ENCODE measurements at regions not wholly inside any gene's neighbourhood (a gene's known extent, or its start where the extent isn't known, plus 50 kb on each side); places are given as distances from the start of the nearest gene placed in this dataset.

DNA sequence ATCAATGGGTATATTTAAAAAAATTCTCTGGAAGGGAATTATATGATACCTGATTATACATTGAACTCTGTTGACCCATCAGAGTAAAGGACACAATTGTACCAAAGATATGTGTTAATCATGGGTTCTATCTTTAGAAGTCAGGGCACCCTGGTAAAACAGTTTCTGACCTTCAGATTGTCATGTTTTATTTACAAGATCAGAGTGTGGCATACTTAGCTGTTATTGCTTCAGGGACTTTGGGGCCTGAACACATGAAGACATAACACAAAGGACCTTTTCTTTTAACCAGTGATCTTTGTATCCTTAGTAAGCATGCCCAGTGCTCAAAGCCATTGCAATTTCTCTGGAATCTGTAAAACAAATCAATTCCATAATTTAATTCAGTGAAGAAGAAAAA is 204.8 kb upstream of the RPS6KA3 start:
- Histone ChIP-seq H4K20me1 (ENCODE audit: insufficient read depth) (no peaks in the 10 kb centered on the region), H3K4me1 (ENCODE audit: control insufficient read depth in 1 of 2, insufficient read depth in 2 of 2, low read depth in 1 of 2, low read length in 1 of 2) (no peaks in the 10 kb centered on the region; a peak in 1 of 4 replicates), H3K4me2 (no peak overlapping the region), H3K4me3 (ENCODE audit: low read depth in 2 of 2, low read length in 1 of 2) (no peak overlapping the region), H3K27me3 (ENCODE audit: insufficient read depth) (no peaks in the 10 kb centered on the region), H3K9me2 (no peaks in the 10 kb centered on the region), H2AFZ (ENCODE audit: low read depth) (0 out of 2 replicates have a peak overlapping the region, but pooled peaks have one; percentile 19), H3K27ac (ENCODE audit: low read depth in 2 of 2, low read length in 1 of 2) (no peak overlapping the region), H3K9me3 (no peaks in the 10 kb centered on the region), H3K9ac (no peak overlapping the region), H3K36me3 (replicated peaks in 1 of 2; ENCODE audit: control insufficient read depth in 1 of 2, insufficient read depth in 2 of 2, low read length in 1 of 2) (no peaks in the 10 kb centered on the region), H3K79me2 (ENCODE audit: insufficient read depth) (no peaks in the 10 kb centered on the region), H3F3A (replicated peaks; ENCODE audit: insufficient read depth) (no peaks in the 10 kb centered on the region)
- TF ChIP-seq NFIC (IDR thresholded peaks at IDR 0.05; ENCODE audit: borderline replicate concordance) (no peak), SIN3A (IDR thresholded peaks at IDR 0.05; ENCODE audit: borderline replicate concordance, low read depth, low read length) (no peak), MEF2A (IDR thresholded peaks at IDR 0.05; ENCODE audit: borderline replicate concordance, low read depth) (no peak)
- DNase-seq = no peak
- ChIA-PET POLR2A (no interaction called here), CTCF (interaction anchor here (0.8 to 1.6 kb wide), 2 partner anchors 9 to 56 kb away, joined by 4 to 7 read pairs; no protein-coding TSS in a partner anchor)

DNA sequence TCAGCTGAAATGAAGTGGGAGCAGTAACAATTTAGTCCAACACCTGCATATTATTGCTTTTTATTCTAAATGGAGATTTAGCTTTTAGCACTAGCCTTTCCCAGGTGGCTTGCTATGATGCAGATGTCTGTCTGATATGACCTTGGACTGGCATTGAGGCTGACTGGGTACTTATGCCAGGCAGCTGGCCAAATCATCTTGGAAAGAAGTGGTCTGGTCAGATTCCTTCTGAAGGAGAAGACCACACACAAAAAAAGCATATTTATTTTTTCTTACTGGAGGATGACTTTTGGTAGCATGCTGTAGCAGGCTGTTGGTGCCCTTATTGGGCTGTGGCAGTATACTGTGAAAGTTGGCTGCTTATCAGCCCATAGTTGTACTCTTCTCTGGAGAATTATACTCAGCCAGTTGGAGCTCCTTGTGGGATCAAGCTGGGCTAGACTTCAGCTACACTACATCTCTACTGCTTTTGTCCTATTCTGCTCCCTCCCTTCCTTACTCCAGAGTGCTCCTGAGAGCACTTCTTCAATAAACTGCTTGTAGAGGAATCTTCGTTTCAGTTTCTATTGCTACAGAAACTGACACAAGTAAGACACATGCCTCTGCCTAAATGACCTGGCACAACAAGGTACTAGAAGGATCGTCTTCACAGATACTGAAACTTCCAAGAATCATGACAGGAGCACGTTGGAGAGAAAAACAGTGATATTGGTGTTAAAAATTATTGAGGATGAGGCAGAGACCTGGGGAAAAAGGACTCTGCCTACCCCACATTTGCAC is 196.8 kb upstream of the RPS6KA3 start:
- no peak overlapping the region for H2AFZ ChIP-seq (ENCODE audit: low read depth)
- H3K9me3 ChIP-seq = no peaks in the 10 kb centered on the region
- no peaks in the 10 kb centered on the region for H3K27me3 ChIP-seq (ENCODE audit: insufficient read depth)
- H3K79me2 ChIP-seq (ENCODE audit: insufficient read depth) = no peaks in the 10 kb centered on the region
- no peak for DNase-seq
- no peaks in the 10 kb centered on the region for H4K20me1 ChIP-seq (ENCODE audit: insufficient read depth)
- H3K4me2 ChIP-seq = no peak overlapping the region
- H3F3A ChIP-seq (replicated peaks; ENCODE audit: insufficient read depth) = no peaks in the 10 kb centered on the region
- no peak for TF ChIP-seq SMC3 (IDR thresholded peaks at IDR 0.05; ENCODE audit: low read depth, low read length)
- TF ChIP-seq GATA2 (CRISPR knock-in tag; IDR thresholded peaks at IDR 0.05) = no peak
- TF ChIP-seq FOSL2 (IDR thresholded peaks at IDR 0.05; ENCODE audit: borderline replicate concordance, low read depth) = no peak
- TF ChIP-seq, protein P1, sequence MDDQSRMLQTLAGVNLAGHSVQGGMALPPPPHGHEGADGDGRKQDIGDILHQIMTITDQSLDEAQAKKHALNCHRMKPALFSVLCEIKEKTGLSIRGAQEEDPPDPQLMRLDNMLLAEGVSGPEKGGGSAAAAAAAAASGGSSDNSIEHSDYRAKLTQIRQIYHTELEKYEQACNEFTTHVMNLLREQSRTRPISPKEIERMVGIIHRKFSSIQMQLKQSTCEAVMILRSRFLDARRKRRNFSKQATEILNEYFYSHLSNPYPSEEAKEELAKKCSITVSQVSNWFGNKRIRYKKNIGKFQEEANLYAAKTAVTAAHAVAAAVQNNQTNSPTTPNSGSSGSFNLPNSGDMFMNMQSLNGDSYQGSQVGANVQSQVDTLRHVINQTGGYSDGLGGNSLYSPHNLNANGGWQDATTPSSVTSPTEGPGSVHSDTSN (IDR thresholded peaks at IDR 0.05) = no peak
- TF ChIP-seq ELF1 (IDR thresholded peaks at IDR 0.05) = no peak
- no peak for TF ChIP-seq JUND (IDR thresholded peaks at IDR 0.05)
- 40% methylated on average over 3 of the region's 3 CpGs for WGBS (ENCODE audit: low lambda C conversion rate)
- H3K9me2 ChIP-seq = no peaks in the 10 kb centered on the region
- H3K27ac ChIP-seq (ENCODE audit: low read depth in 2 of 2, low read length in 1 of 2) = no peak overlapping the region
- H3K36me3 ChIP-seq (replicated peaks in 1 of 2; ENCODE audit: control insufficient read depth in 1 of 2, insufficient read depth in 2 of 2, low read length in 1 of 2) = no peaks in the 10 kb centered on the region
- no peak overlapping the region for H3K9ac ChIP-seq
- CTCF ChIA-PET = interaction anchor here (1.0 kb wide), 2 partner anchors 14 to 67 kb away, joined by 3 read pairs; no protein-coding TSS in a partner anchor
- no peak overlapping the region for H3K4me3 ChIP-seq (ENCODE audit: low read depth in 2 of 2, low read length in 1 of 2)
- no peaks in the 10 kb centered on the region; a peak in 1 of 4 replicates for H3K4me1 ChIP-seq (ENCODE audit: control insufficient read depth in 1 of 2, insufficient read depth in 2 of 2, low read depth in 1 of 2, low read length in 1 of 2)
- POLR2A ChIA-PET = no interaction called here

DNA sequence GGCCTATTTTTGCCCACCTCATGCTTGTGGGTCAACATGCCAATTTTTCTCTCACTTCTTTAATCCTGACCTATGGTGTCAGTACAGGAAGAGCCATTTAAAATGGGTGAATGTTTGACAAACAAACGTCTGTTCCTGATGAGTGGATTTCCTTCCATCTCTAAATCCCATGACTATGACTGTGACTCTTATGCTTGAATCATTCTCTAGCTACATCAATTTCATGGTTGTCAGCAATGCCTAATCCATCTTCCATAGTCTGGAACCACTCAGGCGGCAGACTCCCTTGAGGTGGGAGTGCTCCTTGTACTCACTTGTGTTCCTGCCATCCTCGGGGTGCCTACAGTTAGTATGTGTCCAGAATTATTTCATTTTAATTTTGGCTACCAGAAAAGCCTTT is 194.9 kb upstream of the RPS6KA3 start:
- Histone ChIP-seq H3K4me1 (ENCODE audit: control insufficient read depth in 1 of 2, insufficient read depth in 2 of 2, low read depth in 1 of 2, low read length in 1 of 2) (no peaks in the 10 kb centered on the region; a peak in 1 of 4 replicates), H3K79me2 (ENCODE audit: insufficient read depth) (no peaks in the 10 kb centered on the region), H3K4me3 (ENCODE audit: low read depth in 2 of 2, low read length in 1 of 2) (no peak overlapping the region), H3F3A (replicated peaks; ENCODE audit: insufficient read depth) (no peaks in the 10 kb centered on the region), H3K4me2 (no peak overlapping the region), H4K20me1 (ENCODE audit: insufficient read depth) (no peaks in the 10 kb centered on the region), H3K36me3 (replicated peaks in 1 of 2; ENCODE audit: control insufficient read depth in 1 of 2, insufficient read depth in 2 of 2, low read length in 1 of 2) (no peaks in the 10 kb centered on the region), H2AFZ (ENCODE audit: low read depth) (no peak overlapping the region), H3K27me3 (ENCODE audit: insufficient read depth) (no peaks in the 10 kb centered on the region), H3K27ac (ENCODE audit: low read depth in 2 of 2, low read length in 1 of 2) (no peak overlapping the region), H3K9me2 (no peaks in the 10 kb centered on the region), H3K9me3 (no peaks in the 10 kb centered on the region), H3K9ac (no peak overlapping the region)
- ChIA-PET CTCF (no interaction called here), POLR2A (no interaction called here)
- DNase-seq = no peak
- TF ChIP-seq GATA2 (CRISPR knock-in tag; IDR thresholded peaks at IDR 0.05) (no peak), FOXJ3 (CRISPR knock-in tag; IDR thresholded peaks at IDR 0.05) (no peak), FOSL2 (IDR thresholded peaks at IDR 0.05; ENCODE audit: borderline replicate concordance, low read depth) (no peak), ELF1 (IDR thresholded peaks at IDR 0.05) (no peak), SMC3 (IDR thresholded peaks at IDR 0.05; ENCODE audit: low read depth, low read length) (no peak), EP300 (IDR thresholded peaks at IDR 0.05; ENCODE audit: borderline replicate concordance in 1 of 2, low read depth in 1 of 2, low read length in 1 of 2) (no peak)
- TF ChIP-seq, protein P2, sequence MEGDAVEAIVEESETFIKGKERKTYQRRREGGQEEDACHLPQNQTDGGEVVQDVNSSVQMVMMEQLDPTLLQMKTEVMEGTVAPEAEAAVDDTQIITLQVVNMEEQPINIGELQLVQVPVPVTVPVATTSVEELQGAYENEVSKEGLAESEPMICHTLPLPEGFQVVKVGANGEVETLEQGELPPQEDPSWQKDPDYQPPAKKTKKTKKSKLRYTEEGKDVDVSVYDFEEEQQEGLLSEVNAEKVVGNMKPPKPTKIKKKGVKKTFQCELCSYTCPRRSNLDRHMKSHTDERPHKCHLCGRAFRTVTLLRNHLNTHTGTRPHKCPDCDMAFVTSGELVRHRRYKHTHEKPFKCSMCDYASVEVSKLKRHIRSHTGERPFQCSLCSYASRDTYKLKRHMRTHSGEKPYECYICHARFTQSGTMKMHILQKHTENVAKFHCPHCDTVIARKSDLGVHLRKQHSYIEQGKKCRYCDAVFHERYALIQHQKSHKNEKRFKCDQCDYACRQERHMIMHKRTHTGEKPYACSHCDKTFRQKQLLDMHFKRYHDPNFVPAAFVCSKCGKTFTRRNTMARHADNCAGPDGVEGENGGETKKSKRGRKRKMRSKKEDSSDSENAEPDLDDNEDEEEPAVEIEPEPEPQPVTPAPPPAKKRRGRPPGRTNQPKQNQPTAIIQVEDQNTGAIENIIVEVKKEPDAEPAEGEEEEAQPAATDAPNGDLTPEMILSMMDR (IDR thresholded peaks at IDR 0.05) = no peak
- TF ChIP-seq, protein P3, sequence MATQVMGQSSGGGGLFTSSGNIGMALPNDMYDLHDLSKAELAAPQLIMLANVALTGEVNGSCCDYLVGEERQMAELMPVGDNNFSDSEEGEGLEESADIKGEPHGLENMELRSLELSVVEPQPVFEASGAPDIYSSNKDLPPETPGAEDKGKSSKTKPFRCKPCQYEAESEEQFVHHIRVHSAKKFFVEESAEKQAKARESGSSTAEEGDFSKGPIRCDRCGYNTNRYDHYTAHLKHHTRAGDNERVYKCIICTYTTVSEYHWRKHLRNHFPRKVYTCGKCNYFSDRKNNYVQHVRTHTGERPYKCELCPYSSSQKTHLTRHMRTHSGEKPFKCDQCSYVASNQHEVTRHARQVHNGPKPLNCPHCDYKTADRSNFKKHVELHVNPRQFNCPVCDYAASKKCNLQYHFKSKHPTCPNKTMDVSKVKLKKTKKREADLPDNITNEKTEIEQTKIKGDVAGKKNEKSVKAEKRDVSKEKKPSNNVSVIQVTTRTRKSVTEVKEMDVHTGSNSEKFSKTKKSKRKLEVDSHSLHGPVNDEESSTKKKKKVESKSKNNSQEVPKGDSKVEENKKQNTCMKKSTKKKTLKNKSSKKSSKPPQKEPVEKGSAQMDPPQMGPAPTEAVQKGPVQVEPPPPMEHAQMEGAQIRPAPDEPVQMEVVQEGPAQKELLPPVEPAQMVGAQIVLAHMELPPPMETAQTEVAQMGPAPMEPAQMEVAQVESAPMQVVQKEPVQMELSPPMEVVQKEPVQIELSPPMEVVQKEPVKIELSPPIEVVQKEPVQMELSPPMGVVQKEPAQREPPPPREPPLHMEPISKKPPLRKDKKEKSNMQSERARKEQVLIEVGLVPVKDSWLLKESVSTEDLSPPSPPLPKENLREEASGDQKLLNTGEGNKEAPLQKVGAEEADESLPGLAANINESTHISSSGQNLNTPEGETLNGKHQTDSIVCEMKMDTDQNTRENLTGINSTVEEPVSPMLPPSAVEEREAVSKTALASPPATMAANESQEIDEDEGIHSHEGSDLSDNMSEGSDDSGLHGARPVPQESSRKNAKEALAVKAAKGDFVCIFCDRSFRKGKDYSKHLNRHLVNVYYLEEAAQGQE (IDR thresholded peaks at IDR 0.05; ENCODE audit: low read depth, low read length) = no peak
- TF ChIP-seq, protein P1 (IDR thresholded peaks at IDR 0.05) = 0 out of 2 replicates have a peak, but pooled peaks have one; percentile 6
- WGBS (ENCODE audit: low lambda C conversion rate) = 40% methylated on average over 3 of the region's 3 CpGs
